HCT116 (cell line): ENCODE measurements at regions not wholly inside any gene's neighbourhood (a gene's known extent, or its start where the extent isn't known, plus 50 kb on each side); places are given as distances from the start of the nearest gene placed in this dataset.
A peak's percentile ranks its signal among the peaks of the same experiment; 100 is the strongest.

Experiments used
- CTCF ChIP-seq, 3 experiments: fragments of 200-600 bp in 1 of 3; sonication (generic) in 1 of 3; IDR thresholded peaks in 2 of 3; conservative IDR thresholded peaks in 1 of 3; 2 replicates each; pipeline ENCODE4 v1.5.1; 2012 to 2017; ENCODE audit warnings: low read depth in 2 of 3, low read length in 2 of 3, antibody characterized with exemption in 1 of 3, borderline replicate concordance in 1 of 3, control low read depth in 1 of 3, mild to moderate bottlenecking in 1 of 3, mixed read lengths in 1 of 3, mixed run types in 1 of 3, moderate library complexity in 1 of 3; ENCODE audit not compliant: insufficient read depth in 1 of 3
- EZH2 ChIP-seq: fragments of 200-600 bp; sonication (generic); IDR thresholded peaks from 2 replicates; pipeline ENCODE4 v1.6.1; 2017; ENCODE audit warnings: antibody characterized with exemption, mixed run types
- MAX ChIP-seq: IDR thresholded peaks from 2 replicates; pipeline ENCODE4 v1.6.1; 2012
- POLR2A ChIP-seq: IDR thresholded peaks from 2 replicates; pipeline ENCODE4 v1.7.0; 2011; ENCODE audit warnings: borderline replicate concordance; ENCODE audit not compliant: insufficient read depth, insufficient read length; ENCODE audit errors: extremely low read depth
- RAD21 ChIP-seq: IDR thresholded peaks from 2 replicates; pipeline ENCODE4 v1.6.1; 2012; ENCODE audit warnings: low read depth, mild to moderate bottlenecking
- ZNF274 ChIP-seq: fragments of 200-500 bp; sonication (Bioruptor generic); IDR thresholded peaks from 2 replicates; pipeline ENCODE4 v1.6.1; 2014; ENCODE audit warnings: mild to moderate bottlenecking, low read depth, low read length, inconsistent platforms

GRCh38 chr3:107983247-107983646, 107.6 kb downstream of the CD47 start:
- no peak for TF ChIP-seq RAD21
- TF ChIP-seq POLR2A: no peak
- TF ChIP-seq ZNF274: no peak
- TF ChIP-seq CTCF (IDR thresholded peaks at IDR 0.05 in 2 of 3, conservative IDR thresholded peaks at IDR 0.05 in 1 of 3; ENCODE audit: borderline replicate concordance in 1 of 3, insufficient read depth in 1 of 3, low read depth in 2 of 3, low read length in 2 of 3): peak in 2 of 3 experiments; percentile 27 to 32; a peak in 3 of 6 replicates
- no peak for TF ChIP-seq EZH2
- TF ChIP-seq MAX: no peak
